Vagina (tissue), 2 donors: ENCODE measurements at regions not wholly inside any gene's neighbourhood (a gene's known extent, or its start where the extent isn't known, plus 50 kb on each side); places are given as distances from the start of the nearest gene placed in this dataset.

Experiments used
- CTCF ChIP-seq, 3 experiments: fragments of 450-650 bp in 2 of 3; fragments of 200-600 bp in 1 of 3; sonication (generic) in 1 of 3; IDR thresholded peaks; one replicate each; pipeline ENCODE4 v1.5.1; 2017 to 2019; ENCODE audit warnings: antibody characterized with exemption in 3 of 3, mild to moderate bottlenecking in 2 of 3, moderate library complexity in 2 of 3
- POLR2A ChIP-seq, 2 donors: fragments of 450-650 bp; IDR thresholded peaks; one replicate each; pipeline ENCODE4 v1.6.1; 2017; ENCODE audit warnings: antibody characterized with exemption in 2 of 2, mild to moderate bottlenecking in 2 of 2, moderate library complexity in 2 of 2
- POLR2AphosphoS5 ChIP-seq, 2 donors: sonication (generic); formaldehyde crosslinking; IDR thresholded peaks; one replicate each; pipeline ENCODE4 v1.9.0; 2017; ENCODE audit warnings: antibody characterized with exemption in 2 of 2, mild to moderate bottlenecking in 2 of 2, low read depth in 1 of 2; ENCODE audit not compliant: insufficient read depth in 1 of 2

DNA sequence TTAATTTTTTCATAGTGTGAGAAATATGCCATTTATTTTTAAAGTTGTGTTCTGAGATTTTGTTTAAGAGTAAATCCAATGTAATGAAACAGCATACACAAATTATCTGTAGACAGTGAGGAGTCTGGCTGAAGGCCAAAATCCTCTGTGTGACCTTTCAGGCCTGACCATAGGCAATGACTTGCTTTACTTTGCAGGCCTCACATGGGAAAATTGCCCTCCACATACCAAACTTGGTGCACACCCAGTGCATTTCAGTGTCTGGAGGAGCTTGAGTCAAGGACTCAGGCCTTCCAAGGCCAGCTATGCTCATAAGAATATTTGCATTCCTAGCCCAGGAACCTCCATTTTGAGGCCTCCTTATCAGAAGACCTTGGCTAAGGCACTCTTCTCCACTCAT, 430.1 kb downstream of the GABRG1 start:
- TF ChIP-seq CTCF (IDR thresholded peaks at IDR 0.05) (no peak), POLR2A (IDR thresholded peaks at IDR 0.05) (no peak), POLR2AphosphoS5 (IDR thresholded peaks at IDR 0.05; ENCODE audit: insufficient read depth in 1 of 2, low read depth in 1 of 2) (no peak)
